ENCODE measurements at regions not wholly inside any gene's neighbourhood (a gene's known extent, or its start where the extent isn't known, plus 50 kb on each side); places are given as distances from the start of the nearest gene placed in this dataset.

- H4K20me1 ChIP-seq (ENCODE audit: low read length) = no peaks in the 10 kb centered on the region
- H3K36me3 ChIP-seq (ENCODE audit: low read depth, low read length) = no peaks in the 10 kb centered on the region
- intact Hi-C loops (cut with micrococcal nuclease) = no loop called here
- H3K9me2 ChIP-seq (replicated peaks; ENCODE audit: low read length) = no peaks in the 10 kb centered on the region
- ChIA-PET POLR2A (ENCODE audit: unreplicated experiment) (no interaction called here), CTCF (no interaction called here)
- H2AFZ ChIP-seq (ENCODE audit: low read length) = no peak overlapping the region
- H3K9me3 ChIP-seq (ENCODE audit: low read length) = no peaks in the 10 kb centered on the region
- no peak overlapping the region for H3K4me3 ChIP-seq (ENCODE audit: low read length)
- no peaks in the 10 kb centered on the region for H3K79me2 ChIP-seq (ENCODE audit: low read length)
- no TSS peak for BruUV-seq (replicated peaks)
- no peaks in the 10 kb centered on the region for H3K27me3 ChIP-seq (ENCODE audit: low read length)
- peaks cover 13% of the 10 kb centered on the region for H3K4me1 ChIP-seq (ENCODE audit: insufficient read depth, low read length)
- no peak overlapping the region for H3K9ac ChIP-seq (ENCODE audit: low read length)
- DNase-seq (no peak), ATAC-seq (no peak)
- H3F3A ChIP-seq (ENCODE audit: low read length, unreplicated experiment) = no peaks in the 10 kb centered on the region
- H3K27ac ChIP-seq (ENCODE audit: low read length) = no peak overlapping the region
- TF ChIP-seq CTCF (conservative IDR thresholded peaks at IDR 0.05; ENCODE audit: low read depth, low read length) (no peak), EZH2phosphoT487 (IDR thresholded peaks at IDR 0.05; ENCODE audit: borderline replicate concordance, low read length) (no peak), EZH2 (IDR thresholded peaks at IDR 0.05; ENCODE audit: low read length, unreplicated experiment) (no peak)
- H3K4me2 ChIP-seq (ENCODE audit: low read length) = no peak overlapping the region
Measured at GRCh38 chrX:37910186-37910585, 62.8 kb upstream of the DYNLT3 start.

- Histone ChIP-seq H3K79me2 (ENCODE audit: low read length) (no peaks in the 10 kb centered on the region), H3K9me3 (ENCODE audit: low read length) (no peaks in the 10 kb centered on the region), H2AFZ (ENCODE audit: low read length) (no peak overlapping the region), H3K27me3 (ENCODE audit: low read length) (no peaks in the 10 kb centered on the region), H3K27ac (ENCODE audit: low read length) (0 out of 2 replicates have a peak overlapping the region, but pooled peaks have one; percentile 18), H3K9me2 (replicated peaks; ENCODE audit: low read length) (no peaks in the 10 kb centered on the region), H3K36me3 (ENCODE audit: low read depth, low read length) (no peaks in the 10 kb centered on the region), H4K20me1 (ENCODE audit: low read length) (no peaks in the 10 kb centered on the region), H3F3A (ENCODE audit: low read length, unreplicated experiment) (no peaks in the 10 kb centered on the region), H3K4me2 (ENCODE audit: low read length) (no peak overlapping the region), H3K4me1 (ENCODE audit: insufficient read depth, low read length) (peaks cover 13% of the 10 kb centered on the region), H3K9ac (ENCODE audit: low read length) (no peak overlapping the region), H3K4me3 (ENCODE audit: low read length) (no peak overlapping the region)
- CTCF ChIA-PET = no interaction called here
- TF ChIP-seq EZH2phosphoT487 (IDR thresholded peaks at IDR 0.05; ENCODE audit: borderline replicate concordance, low read length) (no peak), CTCF (conservative IDR thresholded peaks at IDR 0.05; ENCODE audit: low read depth, low read length) (no peak), EZH2 (IDR thresholded peaks at IDR 0.05; ENCODE audit: low read length, unreplicated experiment) (no peak)
- ATAC-seq (peak; percentile 84), DNase-seq (peak; percentile 38)
- POLR2A ChIA-PET (ENCODE audit: unreplicated experiment) = no interaction called here
- intact Hi-C loops (cut with micrococcal nuclease) = no loop called here
- no TSS peak for BruUV-seq (replicated peaks)
Measured at GRCh38 chrX:37912304-37912703, 64.9 kb upstream of the DYNLT3 start.

GRCh38 chrX:37912777-37913176 lies 65.4 kb upstream of the DYNLT3 start:
- peak; percentile 33 for ATAC-seq
- no TSS peak for BruUV-seq (replicated peaks)
- intact Hi-C loops (cut with micrococcal nuclease) = no loop called here
- no peak for DNase-seq
- H3K79me2 ChIP-seq (ENCODE audit: low read length) = no peaks in the 10 kb centered on the region
- POLR2A ChIA-PET (ENCODE audit: unreplicated experiment) = no interaction called here
- no peaks in the 10 kb centered on the region for H4K20me1 ChIP-seq (ENCODE audit: low read length)
- no peaks in the 10 kb centered on the region for H3K36me3 ChIP-seq (ENCODE audit: low read depth, low read length)
- H3K9ac ChIP-seq (ENCODE audit: low read length) = no peak overlapping the region
- H3K9me3 ChIP-seq (ENCODE audit: low read length) = no peaks in the 10 kb centered on the region
- H2AFZ ChIP-seq (ENCODE audit: low read length) = no peak overlapping the region
- no peak overlapping the region for H3K4me3 ChIP-seq (ENCODE audit: low read length)
- peaks cover 13% of the 10 kb centered on the region for H3K4me1 ChIP-seq (ENCODE audit: insufficient read depth, low read length)
- CTCF ChIA-PET = no interaction called here
- TF ChIP-seq CTCF (conservative IDR thresholded peaks at IDR 0.05; ENCODE audit: low read depth, low read length) (no peak), EZH2phosphoT487 (IDR thresholded peaks at IDR 0.05; ENCODE audit: borderline replicate concordance, low read length) (no peak), EZH2 (IDR thresholded peaks at IDR 0.05; ENCODE audit: low read length, unreplicated experiment) (no peak)
- no peaks in the 10 kb centered on the region for H3K27me3 ChIP-seq (ENCODE audit: low read length)
- H3K9me2 ChIP-seq (replicated peaks; ENCODE audit: low read length) = no peaks in the 10 kb centered on the region
- H3K27ac ChIP-seq (ENCODE audit: low read length) = no peak overlapping the region
- H3F3A ChIP-seq (ENCODE audit: low read length, unreplicated experiment) = no peaks in the 10 kb centered on the region
- H3K4me2 ChIP-seq (ENCODE audit: low read length) = peak overlapping the region; percentile 6; the same call in 1 of the 2 replicates
